Fibroblast of mammary gland (primary cell): ENCODE measurements at regions not wholly inside any gene's neighbourhood (a gene's known extent, or its start where the extent isn't known, plus 50 kb on each side); places are given as distances from the start of the nearest gene placed in this dataset.
"Not testable (repeated sequence)": the region's sequence is repeated elsewhere in the genome, so short reads cannot be mapped to it uniquely, and the experiment has no call there.

Source experiments
- DNase-seq: peaks from one replicate; pipeline ENCODE4 v3.0.0-alpha.2; 2010; ENCODE audit warnings: low read depth
- H3K4me3 ChIP-seq: 2 replicates; pipeline ENCODE4 v1.5.1; 2011; ENCODE audit warnings: low read depth, mild to moderate bottlenecking, low read length, moderate library complexity; ENCODE audit not compliant: control insufficient read depth
- CTCF ChIP-seq: conservative IDR thresholded peaks from 2 replicates; pipeline ENCODE4 v1.5.1; 2011; ENCODE audit warnings: low read depth, low read length, inconsistent platforms; ENCODE audit not compliant: control insufficient read depth, insufficient read depth

DNA sequence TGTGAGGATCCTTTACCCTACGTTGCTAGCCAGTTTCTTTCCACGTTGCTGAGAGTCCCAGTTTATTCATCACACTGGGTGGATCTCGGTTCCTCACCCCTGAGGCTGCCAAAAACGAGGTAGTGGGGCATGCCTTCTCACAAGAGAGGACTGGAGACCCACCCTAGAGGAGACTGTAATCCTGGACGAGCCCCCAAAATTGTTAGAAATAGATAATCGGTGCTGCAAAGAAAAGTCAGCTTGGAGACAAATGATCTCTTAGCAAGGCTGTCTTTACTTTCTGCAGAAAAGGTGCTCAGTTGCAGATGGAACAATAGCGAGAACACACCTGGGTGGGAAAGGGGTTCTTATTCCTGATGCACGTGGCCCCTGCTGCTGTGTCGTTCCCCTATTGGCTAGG is 101.8 kb downstream of the TMEM167A start:
- DNase-seq, result no peak
- no peak overlapping the region for H3K4me3 ChIP-seq
- TF ChIP-seq CTCF, result no peak

- DNase-seq, H3K4me3 ChIP-seq: not testable (repeated sequence)
Measured at GRCh38 chr5:82974346-82974745, 102.8 kb downstream of the TMEM167A start.

DNA sequence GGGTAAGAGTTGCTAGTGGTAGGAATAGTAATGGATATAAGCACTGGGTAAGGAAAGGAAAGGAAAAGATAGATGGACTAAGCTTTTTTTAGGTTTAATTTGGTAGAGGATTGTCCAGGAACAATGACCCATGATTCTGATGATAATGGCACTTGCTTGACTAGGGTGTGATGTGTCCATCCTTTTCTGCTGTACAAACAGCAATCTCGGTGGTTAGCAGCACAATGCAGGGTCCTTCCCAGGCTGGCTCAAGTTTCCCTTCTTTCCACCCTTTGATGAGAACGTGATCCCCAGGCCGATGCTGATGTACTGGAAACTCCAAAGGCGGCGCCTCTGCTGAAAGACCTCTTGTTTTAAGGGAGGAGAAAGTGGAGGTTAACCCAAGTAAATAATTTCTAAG is 105.3 kb downstream of the TMEM167A start:
- no peak for DNase-seq
- H3K4me3 ChIP-seq, result no peak overlapping the region
- no peak for TF ChIP-seq CTCF

- DNase-seq, H3K4me3 ChIP-seq: not testable (repeated sequence)
Measured at GRCh38 chr5:82971034-82971806, 106.0 kb downstream of the TMEM167A start.

- DNase-seq, result peak; percentile 34
- H3K4me3 ChIP-seq, result not testable (repeated sequence)
Measured at GRCh38 chr5:82969221-82969976, 107.8 kb downstream of the TMEM167A start.

DNA sequence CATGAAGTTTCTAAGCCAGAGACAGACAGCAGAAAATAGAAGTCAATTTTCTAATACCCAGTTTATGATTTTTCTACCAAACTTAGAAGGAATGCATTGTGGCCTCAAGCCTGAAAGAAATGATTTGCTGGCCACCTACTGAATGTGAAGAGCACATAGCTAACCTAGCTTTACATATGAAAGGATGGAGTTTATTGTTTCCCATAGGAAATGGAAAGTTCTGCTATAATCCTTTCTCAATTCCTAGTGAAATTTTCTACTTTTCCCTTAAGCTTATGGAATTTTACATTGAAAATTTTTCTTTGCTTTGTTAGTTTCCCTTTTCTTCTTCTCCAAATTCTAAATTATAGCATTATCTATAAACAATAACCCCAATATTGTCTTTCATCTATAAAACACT is 110.1 kb downstream of the TMEM167A start:
- TF ChIP-seq CTCF, result no peak
- no peak overlapping the region for H3K4me3 ChIP-seq
- no peak for DNase-seq

DNA sequence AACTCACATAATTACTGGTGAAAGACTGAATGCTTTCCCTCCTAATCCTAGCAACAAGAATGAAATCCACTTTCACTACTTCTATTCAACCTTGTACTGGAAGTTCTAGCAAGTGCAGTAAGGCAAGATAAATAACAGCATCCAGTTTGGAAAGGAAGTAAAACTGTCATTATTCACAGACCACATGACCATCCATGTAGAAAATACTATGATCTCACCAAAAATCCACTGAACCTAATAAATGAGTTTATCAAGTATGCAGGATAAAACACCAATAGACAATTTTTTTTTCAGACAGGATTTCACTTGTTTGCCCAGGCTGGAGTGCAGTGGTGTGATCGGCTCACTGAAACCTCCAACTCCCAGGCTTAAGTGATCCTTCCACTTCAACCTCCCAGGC is 117.7 kb downstream of the TMEM167A start:
- TF ChIP-seq CTCF, result no peak
- H3K4me3 ChIP-seq, result no peak overlapping the region
- DNase-seq, result no peak

- DNase-seq, result no peak
- H3K4me3 ChIP-seq, result no peak overlapping the region
- no peak for TF ChIP-seq CTCF
Measured at GRCh38 chr5:82956600-82956999, 120.6 kb downstream of the TMEM167A start.
